ENCODE measurements at regions not wholly inside any gene's neighbourhood (a gene's known extent, or its start where the extent isn't known, plus 50 kb on each side); places are given as distances from the start of the nearest gene placed in this dataset.
A peak's percentile ranks its signal among the peaks of the same experiment; 100 is the strongest.

DNA sequence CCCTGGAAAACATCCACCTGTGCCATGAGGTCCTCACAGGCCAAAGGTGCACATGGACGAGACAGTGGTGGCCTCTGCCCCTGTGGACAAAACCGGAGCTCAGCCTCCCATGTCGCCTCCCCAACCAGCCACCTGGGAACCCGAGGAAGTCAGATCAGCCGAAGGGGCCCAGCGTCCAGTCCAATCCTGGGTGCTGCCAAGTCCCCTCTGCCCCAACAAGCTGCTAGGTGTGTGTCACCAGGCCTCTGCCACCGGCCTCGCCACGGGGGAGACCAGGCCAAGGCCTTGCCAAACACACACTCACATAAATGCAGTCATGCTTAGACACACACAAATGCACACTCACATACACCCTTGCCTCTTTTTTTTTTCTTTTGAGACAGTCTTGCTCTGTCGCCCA lies 167.8 kb downstream of the RBFOX3 start:
- no peak for DNase-seq
- no peak for ATAC-seq

DNA sequence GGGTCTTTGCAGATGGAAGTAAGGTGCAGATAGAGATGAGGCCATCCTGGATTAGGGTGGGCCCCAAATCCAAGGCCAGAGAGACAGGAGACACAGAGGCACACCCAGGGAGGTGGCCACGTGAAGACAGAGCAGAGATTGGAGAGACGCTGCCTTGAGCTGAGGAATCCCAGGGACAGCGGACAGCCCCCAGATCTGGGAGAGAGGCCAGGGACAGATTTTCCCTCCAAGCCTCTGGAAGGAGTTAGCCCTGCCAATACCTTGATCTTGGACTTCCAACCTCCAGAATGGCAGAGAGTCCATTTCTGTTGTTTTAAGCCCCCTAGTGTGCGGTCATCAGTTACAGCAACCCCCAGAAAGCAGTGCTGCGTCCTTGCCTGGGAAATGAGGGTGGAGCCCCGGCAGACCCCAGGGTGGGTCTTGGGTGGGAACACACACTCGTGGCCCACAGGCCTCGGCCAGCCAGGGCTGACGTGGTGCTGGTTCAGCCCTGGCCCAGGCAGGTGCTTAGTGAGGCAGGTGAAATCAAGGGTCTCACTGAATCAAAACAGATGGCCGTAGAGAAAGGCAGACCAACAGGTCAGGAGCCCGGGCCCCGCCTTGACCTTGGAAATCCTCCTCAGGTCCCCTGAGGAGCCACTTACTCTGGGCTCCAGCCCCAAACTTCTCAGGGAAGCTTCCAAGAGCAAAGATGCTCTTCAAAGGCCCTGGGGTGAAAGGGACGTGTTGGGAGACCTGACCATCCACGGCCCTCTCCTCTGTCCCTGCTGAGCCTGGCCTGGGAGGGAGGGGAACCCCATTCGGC lies 169.3 kb downstream of the RBFOX3 start:
- ATAC-seq (no peak), DNase-seq (no peak)

DNA sequence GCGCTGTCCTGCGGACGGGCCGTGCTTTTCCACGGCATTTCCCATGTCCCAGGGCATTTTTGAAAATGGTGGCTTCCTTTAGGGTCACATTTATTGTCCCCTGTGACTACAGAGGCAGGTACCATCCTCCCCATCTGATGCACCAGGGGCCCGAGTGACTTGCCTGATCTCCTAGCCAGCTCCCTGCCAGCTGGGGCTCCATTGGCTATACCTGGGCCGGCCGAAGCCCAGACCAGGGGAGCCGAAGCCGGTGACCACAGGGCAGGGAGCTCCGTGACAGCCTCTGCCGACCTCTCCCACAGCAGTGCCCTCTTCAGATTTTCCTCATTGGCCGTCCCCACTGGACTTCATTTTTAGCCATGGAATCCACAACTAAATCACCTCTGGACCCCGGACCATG lies 170.6 kb downstream of the RBFOX3 start:
- ATAC-seq (no peak), DNase-seq (no peak)

DNA sequence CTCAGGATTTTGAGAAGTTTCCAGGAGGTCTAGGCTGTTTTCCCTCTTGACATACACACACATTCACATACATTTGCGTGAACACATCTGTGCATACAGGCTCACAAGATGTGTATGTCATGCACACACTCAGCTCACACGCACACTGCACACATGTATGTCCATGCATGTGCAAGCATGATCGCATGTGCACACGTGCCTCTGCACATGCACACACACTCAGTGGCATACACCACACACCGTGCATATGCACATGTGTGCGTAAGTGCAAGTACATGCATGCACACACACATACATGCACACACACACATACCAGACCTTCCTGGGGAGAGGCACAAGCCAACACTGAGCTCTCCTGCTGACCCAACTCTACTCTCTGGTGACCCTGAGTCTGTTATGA lies 171.4 kb downstream of the RBFOX3 start:
- DNase-seq (no peak), ATAC-seq (no peak)

DNA sequence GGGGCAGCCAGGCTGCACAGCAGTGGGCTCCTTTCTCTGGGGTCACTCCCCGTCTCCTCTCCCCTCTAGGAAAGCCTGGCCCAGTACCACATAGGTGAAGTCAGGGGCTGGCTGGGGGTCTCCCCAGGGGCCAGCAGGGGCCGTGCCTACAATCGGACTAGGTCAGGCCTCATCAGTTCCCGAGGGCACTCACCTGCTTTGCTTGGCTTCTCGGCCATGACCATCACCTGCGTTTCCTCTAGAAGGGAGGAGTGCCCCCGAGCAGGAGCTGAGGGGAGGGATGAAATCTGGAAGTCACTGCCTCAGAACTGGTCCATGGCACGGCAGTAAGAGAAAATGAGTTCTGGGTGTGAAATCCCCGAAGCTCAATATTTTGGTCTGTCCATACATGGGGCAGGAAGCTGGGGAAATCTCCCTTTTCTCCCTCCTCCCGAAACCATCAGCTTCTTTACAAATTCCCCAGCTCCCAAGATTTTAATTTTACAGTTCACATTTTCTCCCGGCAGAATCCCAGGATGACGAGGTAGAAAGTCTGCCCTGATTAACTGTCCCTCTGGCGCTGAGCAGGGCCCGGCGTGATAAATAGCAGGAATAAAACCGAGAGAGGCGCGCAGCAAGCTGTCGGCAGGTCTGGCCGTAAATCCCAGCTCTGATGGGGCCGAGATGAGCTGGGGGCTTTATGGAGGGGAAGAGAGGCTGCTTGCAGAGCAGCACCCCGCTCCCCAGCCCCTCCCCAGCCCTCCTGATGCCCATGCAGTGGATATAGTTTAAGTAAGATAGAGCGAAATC lies 172.1 kb downstream of the RBFOX3 start:
- DNase-seq = no peak
- ATAC-seq = no peak

DNA sequence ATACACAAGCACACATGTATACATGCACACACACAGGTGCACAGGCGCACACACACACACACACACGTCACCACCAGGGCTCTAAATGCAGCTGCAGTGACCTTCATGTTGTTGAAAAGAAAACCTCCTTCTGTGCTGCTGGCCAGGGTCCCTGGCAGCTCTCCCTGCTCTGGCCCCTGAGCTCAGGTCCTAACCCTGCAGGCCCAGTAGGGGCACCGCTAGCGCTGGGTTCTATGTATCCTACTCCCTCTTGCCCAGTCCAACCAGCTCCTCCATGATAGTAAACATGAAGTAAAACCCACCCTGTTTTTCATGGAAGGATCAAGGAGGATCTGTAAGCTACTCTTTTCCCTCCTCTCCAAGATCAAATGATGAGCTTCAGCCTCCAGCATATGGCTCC lies 172.8 kb downstream of the RBFOX3 start:
- no peak for DNase-seq
- ATAC-seq = no peak

DNA sequence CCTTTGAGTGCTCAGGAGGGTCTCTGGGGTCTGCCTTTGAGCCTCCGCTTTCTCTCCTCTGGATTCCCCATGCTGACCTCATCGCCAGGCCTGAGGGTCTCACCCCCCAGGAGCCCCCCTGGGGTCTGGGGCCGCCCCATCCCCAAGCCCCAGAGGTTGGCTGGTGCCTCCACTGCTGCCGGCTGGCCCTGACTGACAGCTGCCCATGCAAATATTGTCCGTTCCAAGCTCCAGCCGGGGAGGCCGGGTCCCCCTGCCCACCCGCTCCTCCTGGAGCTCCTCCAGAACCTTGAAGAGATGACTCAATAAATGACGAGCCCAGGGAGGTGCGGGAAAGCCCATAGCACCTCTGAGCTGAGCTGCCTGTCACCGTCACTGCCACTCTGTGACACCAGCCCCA lies 173.8 kb downstream of the RBFOX3 start:
- DNase-seq (no peak), ATAC-seq (no peak)

DNA sequence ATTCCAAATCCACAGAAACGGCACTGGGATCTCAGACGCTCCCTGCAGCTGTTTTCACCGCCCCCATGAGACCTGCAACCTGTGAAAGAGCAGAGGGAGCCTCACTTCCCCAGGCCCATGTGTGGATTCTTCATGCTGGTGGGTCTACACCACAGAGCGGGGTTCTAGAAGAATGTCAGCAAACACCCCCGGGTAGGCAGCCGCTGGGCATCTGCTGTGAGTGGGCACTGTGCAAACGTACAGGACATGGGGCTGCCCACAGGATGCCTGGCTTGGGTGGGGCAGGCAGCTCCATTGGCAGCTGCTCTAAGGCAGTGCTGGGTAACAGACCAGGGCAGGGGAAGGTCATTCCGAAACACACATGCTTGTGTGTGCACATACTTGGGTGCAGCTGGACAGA lies 174.9 kb downstream of the RBFOX3 start:
- DNase-seq (no peak), ATAC-seq (no peak)

DNA sequence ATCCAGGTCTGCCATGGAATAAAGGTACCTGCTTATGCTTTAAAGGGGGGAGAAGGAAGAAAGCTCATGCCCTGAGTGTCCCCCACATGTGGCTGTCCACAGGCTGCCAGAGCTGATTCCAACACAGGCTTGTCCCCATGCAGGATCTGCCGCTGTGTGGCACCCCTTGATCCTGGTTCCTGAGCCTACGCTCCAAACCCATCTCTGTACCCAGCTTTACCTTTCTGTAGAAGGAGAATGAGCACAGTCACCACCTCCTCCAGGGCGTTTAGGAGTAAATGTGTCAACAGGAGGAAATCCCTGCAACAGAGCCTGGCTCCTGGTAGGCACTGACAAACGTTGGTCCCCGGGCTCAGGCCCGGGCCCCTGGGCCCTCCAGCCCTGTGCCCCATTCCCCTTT lies 175.6 kb downstream of the RBFOX3 start:
- DNase-seq (no peak), ATAC-seq (no peak)

DNA sequence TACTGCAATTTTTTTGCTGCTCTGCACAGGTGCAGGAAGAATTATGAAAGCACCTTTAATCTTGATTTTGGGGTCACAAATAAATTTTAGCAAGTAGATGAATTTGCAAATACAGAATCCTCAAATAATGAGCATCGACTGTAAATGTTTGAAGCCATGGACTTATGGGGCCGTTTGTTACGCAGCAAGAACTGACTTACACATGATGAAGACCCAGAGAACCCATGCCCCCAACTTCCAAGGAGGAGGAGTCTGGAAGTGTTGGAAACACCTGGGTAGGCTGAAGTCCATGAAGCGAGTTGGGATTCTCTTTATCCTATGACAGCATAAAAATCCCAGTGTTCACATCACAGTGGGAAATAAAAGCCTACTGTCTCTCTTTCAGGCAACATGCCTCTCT lies 176.6 kb downstream of the RBFOX3 start:
- ATAC-seq = no peak
- no peak for DNase-seq

DNA sequence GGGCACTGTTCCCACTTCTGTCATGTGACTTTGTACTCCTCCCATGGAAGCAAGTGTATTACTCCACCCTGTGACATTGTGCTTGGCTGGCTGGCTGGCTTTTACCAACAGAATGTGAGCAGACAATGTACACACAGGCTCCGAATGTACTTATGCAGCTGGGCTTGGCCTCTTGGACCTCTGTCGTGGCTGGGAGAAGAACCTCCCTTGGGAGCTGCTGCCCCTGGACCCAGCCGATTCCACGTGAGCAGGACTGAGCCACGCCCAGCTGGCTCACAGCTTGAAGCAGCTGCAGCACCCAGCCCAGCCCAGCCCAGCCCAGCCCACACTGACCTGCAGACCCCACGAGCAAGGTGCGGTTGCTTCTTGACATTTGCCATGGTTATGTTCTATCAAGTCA lies 177.5 kb downstream of the RBFOX3 start:
- ATAC-seq (no peak), DNase-seq (no peak)

DNA sequence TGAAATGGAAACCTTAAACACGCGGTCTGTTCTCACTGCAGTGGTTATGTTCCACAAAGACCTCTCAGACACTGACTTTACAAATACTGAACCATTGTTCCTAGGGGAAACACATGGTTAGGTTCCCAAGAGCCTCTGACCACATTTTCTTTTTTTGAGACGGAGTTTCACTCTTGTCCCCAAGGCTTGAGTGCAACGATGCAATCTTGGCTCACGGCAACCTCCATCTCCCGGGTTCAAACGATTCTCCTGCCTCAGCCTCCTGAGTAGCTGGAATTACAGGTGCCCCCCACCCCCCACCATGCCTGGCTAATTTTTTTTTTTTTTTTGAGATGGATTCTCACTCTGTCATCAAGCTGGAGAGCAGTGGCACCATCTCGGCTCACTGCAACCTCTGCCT lies 179.7 kb downstream of the RBFOX3 start:
- DNase-seq (no peak), ATAC-seq (no peak)

DNA sequence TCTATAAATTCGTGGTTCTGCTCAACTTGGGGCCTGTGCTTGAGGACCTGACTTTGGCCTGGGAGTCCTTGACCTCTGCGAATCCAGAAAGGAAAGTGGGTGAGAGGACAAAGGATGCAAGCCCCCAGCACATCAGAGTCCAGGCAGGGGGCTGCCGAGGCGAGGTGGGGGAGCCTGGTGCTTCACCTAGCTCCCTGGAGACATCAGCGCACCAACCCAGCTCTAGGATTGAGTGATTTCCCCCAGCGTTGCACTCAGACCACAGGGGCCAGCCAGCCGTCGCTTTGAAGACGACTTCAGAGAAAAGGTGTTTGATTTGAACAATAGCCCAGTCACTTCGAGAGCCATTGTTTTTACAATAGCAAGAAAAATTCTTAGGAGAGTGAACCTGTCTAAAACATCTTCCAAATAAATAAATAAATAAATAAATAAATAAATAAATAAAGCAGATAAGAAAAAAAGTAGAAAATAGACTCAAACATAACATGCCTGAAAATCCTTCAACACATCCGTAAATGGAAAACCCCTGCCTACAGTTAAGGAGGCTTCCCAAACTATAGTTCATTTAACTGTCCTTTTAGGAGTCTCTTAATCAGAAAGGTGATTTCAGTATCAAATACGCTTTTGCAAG lies 180.9 kb downstream of the RBFOX3 start:
- ATAC-seq (no peak), DNase-seq (no peak)

DNA sequence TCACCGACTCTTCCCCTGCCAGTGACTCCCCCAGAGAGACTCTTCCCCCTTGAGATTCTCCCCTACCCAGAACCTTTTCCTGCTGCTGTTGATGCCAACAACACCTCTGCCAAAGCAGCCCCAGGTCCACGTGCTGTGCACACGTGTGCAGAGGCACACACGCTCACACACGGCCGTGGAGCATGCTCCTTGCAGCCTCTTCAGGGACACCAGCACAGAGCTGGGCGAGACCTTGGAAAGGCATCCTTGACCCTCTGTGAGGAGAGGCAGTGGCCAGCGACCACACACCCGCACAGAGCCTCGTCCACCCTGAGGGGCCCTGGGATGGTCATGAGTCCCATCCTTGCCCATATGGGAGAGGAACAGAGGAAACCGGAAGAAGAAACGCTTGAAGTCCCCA lies 181.9 kb downstream of the RBFOX3 start:
- DNase-seq (no peak), ATAC-seq (no peak)

DNA sequence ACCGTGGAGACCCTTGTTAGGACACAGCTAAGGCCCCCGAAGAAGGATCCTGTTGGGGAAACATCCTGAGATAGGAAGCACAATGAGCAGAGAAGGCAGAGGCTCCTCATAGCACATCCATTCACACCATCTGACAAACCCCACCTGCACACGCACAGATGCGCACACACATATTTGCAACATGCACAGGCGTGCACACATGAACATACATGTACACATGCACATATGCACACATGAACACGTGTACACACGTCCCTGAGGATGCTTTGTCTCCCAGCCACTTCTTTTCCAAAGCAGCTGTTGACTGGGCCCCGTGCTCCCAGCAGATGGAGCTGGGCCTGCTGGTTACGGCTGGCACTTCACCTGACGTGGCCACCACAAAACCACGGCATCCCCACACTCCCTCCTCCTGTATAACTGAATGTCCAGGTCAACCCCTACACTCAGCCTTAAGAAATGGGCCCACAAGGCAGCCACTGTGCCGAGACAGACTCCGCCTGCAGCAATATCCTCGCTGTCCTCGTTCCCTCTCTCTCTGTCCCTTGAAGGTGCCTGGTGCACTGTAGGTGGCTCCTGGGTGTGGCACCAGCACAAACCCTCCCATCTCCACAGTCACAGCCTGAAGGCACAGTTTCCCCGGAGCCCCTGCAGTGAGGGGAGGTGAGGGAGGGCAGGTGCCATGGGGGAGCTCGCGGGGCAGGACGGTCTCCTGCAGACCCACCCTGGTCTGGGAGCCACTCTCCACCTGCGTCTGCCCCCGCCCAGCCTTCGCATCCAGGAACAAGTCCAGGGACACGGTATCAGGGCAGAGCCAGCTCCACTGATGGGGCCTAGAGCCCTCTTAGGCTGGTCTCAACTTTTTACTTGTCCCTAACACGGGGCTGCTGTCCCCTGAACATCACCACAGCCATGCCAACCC lies 183.0 kb downstream of the RBFOX3 start:
- ATAC-seq = no peak
- DNase-seq = no peak

DNA sequence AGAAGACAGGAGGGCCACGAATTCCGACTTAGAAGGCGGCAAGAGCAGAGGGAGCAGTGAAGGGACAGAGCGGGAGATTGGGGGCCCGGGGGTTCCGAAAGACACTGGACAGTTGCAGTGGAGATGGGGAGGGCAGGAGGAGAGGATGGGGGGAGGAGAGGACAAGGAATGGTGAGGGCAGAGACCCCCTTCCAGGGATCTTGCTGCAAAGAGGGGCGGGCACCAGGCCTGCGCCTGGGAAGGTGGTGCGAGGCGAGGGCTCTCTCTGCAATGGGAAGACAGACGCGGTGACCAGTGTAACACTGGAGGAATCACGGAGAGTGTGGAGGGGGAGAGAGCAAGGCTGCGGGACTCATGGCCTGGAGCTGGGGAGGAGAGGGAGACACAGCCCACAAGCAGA lies 185.2 kb downstream of the RBFOX3 start:
- no peak for ATAC-seq

DNA sequence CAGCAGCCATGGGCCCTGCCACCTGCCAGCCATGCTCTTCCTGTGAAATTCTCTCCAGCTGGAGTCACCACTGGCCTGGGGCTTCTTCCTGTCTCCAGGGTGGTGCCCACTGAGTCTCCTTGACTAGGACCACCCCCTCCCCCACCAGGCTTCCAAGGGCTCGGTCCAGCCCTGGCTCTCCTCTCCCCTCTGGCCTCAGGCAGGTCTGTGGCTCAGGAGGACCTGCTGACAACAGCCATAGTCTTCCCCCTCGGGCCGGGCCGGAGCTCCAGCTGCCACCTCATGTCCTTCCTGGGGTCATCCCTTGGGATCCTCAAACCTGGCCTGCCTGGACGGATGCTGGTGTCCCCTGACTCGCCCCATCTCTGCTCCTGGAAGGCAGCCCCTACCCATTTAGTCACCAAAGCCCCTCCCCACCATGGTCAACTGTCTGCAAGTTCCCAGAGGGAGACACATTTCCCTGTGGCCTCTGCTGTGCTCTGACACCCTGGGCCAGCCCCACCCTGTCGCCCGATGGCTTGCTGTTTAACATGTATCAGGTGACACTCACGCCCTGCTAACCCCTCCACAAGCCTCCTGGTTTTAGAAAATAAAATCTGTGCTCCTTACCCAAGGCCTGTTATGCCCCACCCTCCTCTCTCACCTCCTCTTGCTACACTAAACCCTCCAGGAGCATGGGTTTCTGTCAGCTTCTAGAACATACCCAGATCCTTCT lies 186.2 kb downstream of the RBFOX3 start:
- DNase-seq (no peak), ATAC-seq (no peak)

More for the DNA sequence above, 185.2 kb downstream of the RBFOX3 start:
- no peak for DNase-seq

DNA sequence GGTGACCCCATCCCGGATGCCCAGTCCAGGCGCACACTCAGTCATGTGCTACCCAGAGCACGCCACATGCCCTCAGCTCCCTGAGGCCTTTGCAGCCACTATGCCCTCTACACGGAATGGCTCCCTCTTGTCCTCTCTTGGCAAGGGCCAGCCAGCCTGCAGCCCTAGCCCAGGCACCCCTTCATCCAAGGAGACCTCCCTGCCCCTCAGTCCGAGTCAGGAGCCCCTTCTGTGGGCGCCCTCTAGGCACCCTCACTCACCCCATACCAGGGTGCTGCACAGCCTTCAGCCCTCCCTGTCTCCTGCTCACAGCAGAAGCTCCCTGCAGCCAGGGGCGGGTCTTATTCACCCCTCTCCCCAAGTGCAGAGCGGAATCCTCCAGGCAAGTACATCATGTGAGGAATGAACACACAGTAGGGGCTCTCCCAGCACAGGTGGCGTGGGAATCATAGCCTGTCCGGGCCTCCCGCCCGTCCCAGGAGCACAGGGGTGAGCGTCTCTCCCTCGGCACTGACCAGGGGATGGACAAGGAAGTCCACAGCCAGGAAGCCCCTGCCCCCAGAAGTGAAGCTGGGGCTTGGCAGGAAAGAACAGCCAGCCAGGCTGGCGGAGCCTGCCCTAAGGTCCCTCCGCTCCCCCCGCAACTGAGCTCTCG lies 186.9 kb downstream of the RBFOX3 start:
- DNase-seq = no peak
- no peak for ATAC-seq

DNA sequence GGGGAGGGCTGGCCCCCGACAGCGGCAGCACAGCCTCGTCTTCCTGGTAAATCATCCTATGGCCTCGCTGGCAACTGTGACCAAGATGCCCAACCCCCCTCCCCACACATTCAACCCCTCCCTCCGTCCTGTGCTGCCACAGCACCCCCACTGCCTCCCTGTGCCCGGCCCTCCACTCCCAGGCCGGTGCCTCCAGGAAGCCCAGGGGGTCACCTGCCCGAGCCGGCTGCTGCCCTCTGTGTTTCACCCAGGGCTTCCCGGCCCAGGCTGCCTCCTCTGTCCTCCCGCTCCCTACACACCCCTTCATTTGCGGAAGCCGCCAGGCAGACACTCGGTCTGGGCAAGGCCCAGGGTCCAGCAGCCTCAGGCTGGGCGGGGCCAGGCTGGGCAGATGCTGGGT lies 188.6 kb downstream of the RBFOX3 start:
- ATAC-seq (no peak), DNase-seq (no peak)

DNA sequence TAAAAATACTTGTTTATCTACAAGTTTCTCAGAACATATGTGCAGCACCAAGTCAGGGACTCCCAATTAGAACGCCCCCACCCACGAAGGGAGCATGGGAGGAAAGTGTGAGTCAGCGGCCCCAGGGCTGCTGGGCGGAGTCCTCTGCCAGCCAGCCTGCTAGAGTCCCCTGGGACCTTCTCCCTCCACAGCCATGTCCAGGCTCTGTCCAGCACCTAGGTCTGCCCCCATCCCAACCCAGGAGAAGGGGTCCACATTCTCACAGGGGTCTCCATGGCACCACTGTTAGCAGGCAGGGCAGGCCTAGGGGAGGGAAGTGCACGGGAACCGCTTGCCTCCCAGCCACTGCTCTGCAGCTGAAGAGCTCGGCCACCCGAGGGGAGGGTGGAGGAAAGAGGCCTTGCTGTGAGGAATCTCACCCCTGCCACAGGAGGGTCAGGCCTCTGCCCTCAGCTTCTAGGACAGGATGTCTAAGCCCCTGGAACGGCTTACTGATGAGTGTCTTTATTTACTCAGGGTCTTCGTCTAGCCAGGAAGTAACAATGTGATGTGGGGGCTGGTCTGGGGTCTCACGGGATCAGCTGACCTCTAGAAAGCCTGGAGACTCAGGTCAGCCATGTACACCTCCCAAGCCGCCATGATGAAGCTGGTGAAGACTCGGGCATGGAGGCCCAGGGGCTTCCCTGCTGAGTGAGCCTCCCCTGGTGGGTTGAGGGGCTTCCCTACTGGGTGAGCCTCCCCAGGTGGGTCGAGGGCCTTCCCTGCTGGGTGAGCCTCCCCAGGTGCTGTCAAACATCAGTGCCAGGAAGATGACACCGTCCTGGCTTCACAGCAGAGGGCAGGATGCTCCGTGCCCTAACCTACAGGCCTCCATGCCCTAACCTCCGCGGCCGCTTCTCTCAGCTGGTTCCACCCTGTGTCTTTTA lies 190.3 kb downstream of the RBFOX3 start:
- ATAC-seq (peak; percentile 54), DNase-seq (peak; percentile 38)
